K562 (cell line): ENCODE measurements at regions not wholly inside any gene's neighbourhood (a gene's known extent, or its start where the extent isn't known, plus 50 kb on each side); places are given as distances from the start of the nearest gene placed in this dataset.

Source experiments
- ATAC-seq: fragments of 200-7000 bp; cut with Tn5 transposase; 3 replicates; pipeline ENCODE4 v1.9.1; 2020; ENCODE audit warnings: moderate library complexity
- BruUV-seq: library from RNA; stranded (reverse); fragments of 400-500 nt; replicated peaks from 2 replicates; lab custom pipeline; 2021; lab: Mats Ljungman, UMichigan
- CTCF ChIA-PET: fragments of 300-600 bp; formaldehyde crosslinking; extraction: SDS; loops from one replicate; lab custom pipeline; 2021; ENCODE audit warnings: low intra/inter-chr PET ratio; lab: Yijun Ruan, JAX
- POLR2A ChIA-PET: fragments of 300-600, 350-650 bp; sonication (Branson Sonifier 250); formaldehyde crosslinking; extraction: SDS; loops from one replicate; lab custom pipeline; 2021; ENCODE audit warnings: antibody characterized with exemption, inconsistent platforms; lab: Yijun Ruan, JAX
- DNase-seq, 4 experiments: peaks; one replicate each; pipeline versions ENCODE4 v3.0.0 to v3.0.0-alpha.2; 2011 to 2018; ENCODE audit warnings: low spot score in 3 of 4, mixed read lengths in 3 of 4; ENCODE audit errors: extremely low read depth in 1 of 4
- FAIRE-seq: peaks from 2 replicates; lab custom pipeline; 2011; peaks lifted over from hg19 to GRCh38; lab: Jason Lieb, UNC
- H2AFZ ChIP-seq: 2 replicates; pipeline ENCODE4 v1.6.0; 2011; ENCODE audit warnings: low read depth, low read length, control low read depth, inconsistent platforms
- H3K27ac ChIP-seq: fragments of 200-600 bp; 3 replicates; pipeline ENCODE4 v1.8.0; 2011; ENCODE audit warnings: low read depth, mild to moderate bottlenecking, control low read depth, inconsistent platforms, low read length, moderate library complexity, mixed read lengths; ENCODE audit errors: extremely low read depth
- H3K27me3 ChIP-seq, 2 experiments: fragments of 300-600 bp in 1 of 2; 2 replicates in 1 of 2; 3 replicates in 1 of 2; pipeline versions ENCODE4 v1.6.0 to v1.8.0; 2011; ENCODE audit warnings: inconsistent platforms in 2 of 2, low read length in 2 of 2, mild to moderate bottlenecking in 1 of 2, mixed read lengths in 1 of 2, moderate library complexity in 1 of 2; ENCODE audit not compliant: control insufficient read depth in 2 of 2, insufficient read depth in 2 of 2
- H3K36me3 ChIP-seq: fragments of 300-600 bp; 3 replicates; pipeline ENCODE4 v1.8.0; 2011; ENCODE audit warnings: mild to moderate bottlenecking, low read length, inconsistent platforms; ENCODE audit not compliant: control insufficient read depth, insufficient read depth
- H3K4me1 ChIP-seq, 2 experiments: fragments of 200-600 bp in 1 of 2; replicated peaks in 1 of 2; 2 replicates in 1 of 2; 3 replicates in 1 of 2; pipeline versions ENCODE4 v1.5.1 to v1.8.0; 2011; ENCODE audit warnings: inconsistent platforms in 2 of 2, low read length in 2 of 2, mild to moderate bottlenecking in 1 of 2, mixed read lengths in 1 of 2, moderate library complexity in 1 of 2; ENCODE audit not compliant: control insufficient read depth in 2 of 2, insufficient read depth in 2 of 2
- H3K4me2 ChIP-seq: 2 replicates; pipeline ENCODE4 v1.6.1; 2011; ENCODE audit warnings: low read length, control low read depth, inconsistent platforms, mixed read lengths; ENCODE audit not compliant: insufficient read depth
- H3K4me3 ChIP-seq: fragments of 200-600 bp; sonication (generic), shearing (Covaris generic); 2 replicates; pipeline ENCODE4 v1.5.1; 2016; ENCODE audit warnings: control low read depth, inconsistent platforms
- H3K79me2 ChIP-seq: fragments of 200-600 bp; 3 replicates; pipeline ENCODE4 v1.8.0; 2011; ENCODE audit warnings: low read length, inconsistent platforms; ENCODE audit not compliant: control insufficient read depth, insufficient read depth
- H3K9ac ChIP-seq, 2 experiments: 2 replicates each; pipeline versions ENCODE4 v1.6.0 to v1.6.1; 2011; ENCODE audit warnings: low read depth in 2 of 2, low read length in 2 of 2, control low read depth in 1 of 2, inconsistent platforms in 1 of 2, mild to moderate bottlenecking in 1 of 2, mixed read lengths in 1 of 2; ENCODE audit not compliant: insufficient read depth in 1 of 2
- H3K9me1 ChIP-seq: one replicate; pipeline ENCODE4 v1.6.0; 2011; ENCODE audit warnings: inconsistent platforms, mild to moderate bottlenecking, low read length, moderate library complexity; ENCODE audit not compliant: control insufficient read depth, insufficient read depth
- H3K9me3 ChIP-seq: replicated peaks from 2 replicates; pipeline ENCODE4 v1.5.1; 2011; ENCODE audit warnings: low read depth, low read length, inconsistent platforms; ENCODE audit not compliant: control insufficient read depth, insufficient read depth
- H4K20me1 ChIP-seq: replicated peaks from 2 replicates; pipeline ENCODE4 v1.6.1; 2011; ENCODE audit warnings: low read length, inconsistent platforms, mixed read lengths; ENCODE audit not compliant: control insufficient read depth, insufficient read depth
- ERF ChIP-seq: fragments of 450-650 bp; formaldehyde crosslinking; IDR thresholded peaks from 2 replicates; pipeline ENCODE4 v1.4.0; 2020; ENCODE audit warnings: mild to moderate bottlenecking, mixed read lengths
- HEY1 ChIP-seq: fragments of 250-450 bp; sonication (Bioruptor Pico); IDR thresholded peaks from 2 replicates; pipeline ENCODE4 v1.5.0; 2020; ENCODE audit warnings: mild to moderate bottlenecking, moderate library complexity, borderline replicate concordance
- HLTF ChIP-seq: fragments of 450-650 bp; IDR thresholded peaks from 2 replicates; pipeline ENCODE4 v1.6.1; 2016
- MCM3 ChIP-seq: fragments of 450-650 bp; IDR thresholded peaks from 2 replicates; pipeline ENCODE4 v1.6.1; 2016
- NEUROD1 ChIP-seq: fragments of 150-350 bp; IDR thresholded peaks from 2 replicates; pipeline ENCODE4 v1.6.1; 2014; ENCODE audit warnings: borderline replicate concordance, low read length, low read depth; ENCODE audit not compliant: partially characterized antibody
- NFYB ChIP-seq: IDR thresholded peaks from 2 replicates; pipeline ENCODE4 v1.6.1; 2011; ENCODE audit warnings: mild to moderate bottlenecking, moderate library complexity; ENCODE audit not compliant: insufficient read length; ENCODE audit errors: extremely low read depth
- NR2C2 ChIP-seq, 2 experiments: fragments of 200-800 bp in 1 of 2; sonication (Bioruptor generic) in 1 of 2; sonication (generic) in 1 of 2; formaldehyde crosslinking in 1 of 2; IDR thresholded peaks; 2 replicates each; pipeline versions ENCODE4 v1.6.1 to v1.8.0; 2016 to 2022; ENCODE audit warnings: mild to moderate bottlenecking in 1 of 2, missing compliant biosample characterization in 1 of 2, missing genetic modification characterization in 1 of 2, missing genetic modification reagents in 1 of 2
- ZNF12 ChIP-seq: sonication (generic); formaldehyde crosslinking; IDR thresholded peaks from 2 replicates; pipeline ENCODE4 v1.4.0; 2020; ENCODE audit warnings: mild to moderate bottlenecking, missing genetic modification reagents
- ZNF347 ChIP-seq: fragments of 450-650 bp; formaldehyde crosslinking; IDR thresholded peaks from 2 replicates; pipeline ENCODE4 v1.4.0; 2020; ENCODE audit warnings: low read depth, mild to moderate bottlenecking, moderate library complexity
- ZNF668 ChIP-seq: fragments of 250-450 bp; sonication (Bioruptor Pico); IDR thresholded peaks from 2 replicates; pipeline ENCODE4 v1.8.0; 2022; ENCODE audit warnings: mild to moderate bottlenecking, inconsistent platforms
- ZNF766 ChIP-seq: fragments of 200-800 bp; sonication (Bioruptor generic); conservative IDR thresholded peaks from 2 replicates; pipeline ENCODE4 v1.6.1; 2016; ENCODE audit warnings: missing genetic modification characterization, missing compliant biosample characterization
- WGBS: fragments of 100-300 bp; shearing (Covaris generic); methylation state at CpG from one replicate; pipeline ENCODE4 v1.1.6; 2016; ENCODE audit warnings: low coverage, mixed read lengths; ENCODE audit not compliant: insufficient coverage; ENCODE audit errors: missing lambda C conversion rate; 5-methylcytosine and 5-hydroxymethylcytosine counted together
- in situ Hi-C: fragments of 300-500 bp; cut with MboI; formaldehyde crosslinking; loops from 4 replicates; pipeline ENCODE4 v1.15.0; 2018; ENCODE audit warnings: inconsistent platforms, mixed read lengths
- intact Hi-C: fragments of 100-400 bp; cut with micrococcal nuclease; formaldehyde crosslinking; loops from 2 replicates; pipeline ENCODE4 v1.14.2; 2022

GRCh38 chr1:157219182-157219581 is 81.0 kb upstream of the ETV3 start:
- H3K9me1 ChIP-seq: no peaks in the 10 kb centered on the region
- BruUV-seq: no TSS peak
- no peak overlapping the region for H3K27ac ChIP-seq
- no peaks in the 10 kb centered on the region for H3K79me2 ChIP-seq
- POLR2A ChIA-PET: interaction anchor here (0.7 kb wide), 1 partner anchor 55 kb away, joined by 3 read pairs; no protein-coding TSS in a partner anchor
- no peak overlapping the region for H2AFZ ChIP-seq
- no peaks in the 10 kb centered on the region for H3K36me3 ChIP-seq
- peaks cover 7 to 27% of the 10 kb centered on the region in 2 experiments; a peak in 3 of 5 replicates for H3K27me3 ChIP-seq
- H3K9me3 ChIP-seq: no peaks in the 10 kb centered on the region
- no peak for FAIRE-seq
- no peak for DNase-seq
- CTCF ChIA-PET: no interaction called here
- intact Hi-C loops: no loop called here
- ATAC-seq: no peak
- H3K9ac ChIP-seq: no peak overlapping the region
- H4K20me1 ChIP-seq: no peaks in the 10 kb centered on the region
- peaks cover 0 to 5% of the 10 kb centered on the region in 2 experiments; a peak in 2 of 5 replicates for H3K4me1 ChIP-seq
- no peak overlapping the region for H3K4me3 ChIP-seq
- TF ChIP-seq NEUROD1 (no peak), ERF (CRISPR knock-in tag) (no peak), ZNF668 (CRISPR knock-in tag) (no peak), NR2C2 (CRISPR knock-in tag; IDR thresholded peaks at IDR 0.05) (no peak), NR2C2 (tag; IDR thresholded peaks at IDR 0.05) (no peak), HEY1 (no peak), ZNF766 (CRISPR knock-in tag) (no peak), ZNF347 (CRISPR knock-in tag) (no peak), MCM3 (no peak), HLTF (no peak), NFYB (no peak), ZNF12 (CRISPR knock-in tag) (no peak)
- in situ Hi-C loops: no loop called here
- H3K4me2 ChIP-seq: no peak overlapping the region
- WGBS: 7% methylated on average over 4 of the region's 4 CpGs
